ENCODE measurements at regions not wholly inside any gene's neighbourhood (a gene's known extent, or its start where the extent isn't known, plus 50 kb on each side); places are given as distances from the start of the nearest gene placed in this dataset.

DNA sequence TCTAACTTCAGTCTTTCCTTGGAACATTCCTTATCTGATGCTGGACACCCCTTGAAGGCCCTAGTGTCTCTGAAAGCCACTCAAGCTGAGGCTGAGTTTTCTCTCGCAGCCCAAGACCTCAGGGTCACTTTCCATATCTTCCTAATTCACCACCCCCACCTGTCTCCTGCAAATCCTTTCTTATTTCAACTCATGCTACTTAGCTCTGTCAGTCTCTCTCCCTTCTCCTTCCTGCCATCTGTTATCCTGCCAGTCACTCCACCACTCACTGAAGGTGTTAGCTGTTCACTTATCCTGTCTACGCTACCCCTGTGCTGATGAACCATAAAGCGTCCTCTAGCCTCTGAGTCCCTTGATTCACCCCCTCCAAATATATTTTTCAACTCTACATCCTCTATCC, 143.9 kb upstream of the SHISA6 start:
- TF ChIP-seq POLR2A (IDR thresholded peaks at IDR 0.05) = no peak
- TF ChIP-seq, protein P1, sequence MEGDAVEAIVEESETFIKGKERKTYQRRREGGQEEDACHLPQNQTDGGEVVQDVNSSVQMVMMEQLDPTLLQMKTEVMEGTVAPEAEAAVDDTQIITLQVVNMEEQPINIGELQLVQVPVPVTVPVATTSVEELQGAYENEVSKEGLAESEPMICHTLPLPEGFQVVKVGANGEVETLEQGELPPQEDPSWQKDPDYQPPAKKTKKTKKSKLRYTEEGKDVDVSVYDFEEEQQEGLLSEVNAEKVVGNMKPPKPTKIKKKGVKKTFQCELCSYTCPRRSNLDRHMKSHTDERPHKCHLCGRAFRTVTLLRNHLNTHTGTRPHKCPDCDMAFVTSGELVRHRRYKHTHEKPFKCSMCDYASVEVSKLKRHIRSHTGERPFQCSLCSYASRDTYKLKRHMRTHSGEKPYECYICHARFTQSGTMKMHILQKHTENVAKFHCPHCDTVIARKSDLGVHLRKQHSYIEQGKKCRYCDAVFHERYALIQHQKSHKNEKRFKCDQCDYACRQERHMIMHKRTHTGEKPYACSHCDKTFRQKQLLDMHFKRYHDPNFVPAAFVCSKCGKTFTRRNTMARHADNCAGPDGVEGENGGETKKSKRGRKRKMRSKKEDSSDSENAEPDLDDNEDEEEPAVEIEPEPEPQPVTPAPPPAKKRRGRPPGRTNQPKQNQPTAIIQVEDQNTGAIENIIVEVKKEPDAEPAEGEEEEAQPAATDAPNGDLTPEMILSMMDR (IDR thresholded peaks at IDR 0.05) = no peak

All from thyroid gland (tissue), 4 donors.